ENCODE measurements at regions not wholly inside any gene's neighbourhood (a gene's known extent, or its start where the extent isn't known, plus 50 kb on each side); places are given as distances from the start of the nearest gene placed in this dataset.

- peaks cover 8 to 15% of the 10 kb centered on the region in 2 donors for H3K27me3 Mint-ChIP-seq (ENCODE audit: low read depth in 2 of 2)
Measured at GRCh38 chr1:31510853-31511789, 65.2 kb upstream of the TINAGL1 start.

GRCh38 chr1:31511848-31512615 lies 64.3 kb upstream of the TINAGL1 start:
- Histone ChIP-seq H3K9me3 (ENCODE audit: control insufficient read depth, insufficient read depth, low read length) (peaks cover 2% of the 10 kb centered on the region), H3K4me1 (ENCODE audit: control insufficient read depth, insufficient read depth, low read length) (no peaks in the 10 kb centered on the region), H3K27me3 (ENCODE audit: control insufficient read depth, insufficient read depth, low read length) (no peaks in the 10 kb centered on the region), H3K4me3 (ENCODE audit: low read length) (no peak overlapping the region), H3K36me3 (ENCODE audit: control insufficient read depth, insufficient read depth, low read length) (no peaks in the 10 kb centered on the region), H3K27ac (ENCODE audit: low read length) (no peak overlapping the region)
- DNase-seq: no peak
- no peak overlapping the region for H3K4me3 Mint-ChIP-seq
- H3K27ac Mint-ChIP-seq: no peak overlapping the region
- intact Hi-C loops (cut with micrococcal nuclease): no loop called here
- no peaks in the 10 kb centered on the region for H3K36me3 Mint-ChIP-seq
- ATAC-seq: no peak
- no peaks in the 10 kb centered on the region for H3K4me1 Mint-ChIP-seq
- H3K27me3 Mint-ChIP-seq (ENCODE audit: low read depth in 2 of 2): peaks cover 5 to 8% of the 10 kb centered on the region in 2 donors
- no peak for TF ChIP-seq CTCF (IDR thresholded peaks at IDR 0.05)
- 72% methylated on average over 7 of the region's 8 CpGs for WGBS (ENCODE audit: insufficient coverage)
- H3K9me3 Mint-ChIP-seq: no peaks in the 10 kb centered on the region

More at GRCh38 chr1:31510853-31511789, 65.2 kb upstream of the TINAGL1 start:
- intact Hi-C loops (cut with micrococcal nuclease): no loop called here
- peaks cover 6% of the 10 kb centered on the region in 2 donors for H3K4me1 Mint-ChIP-seq
- no peak overlapping the region for H3K4me3 ChIP-seq (ENCODE audit: low read length)
- no peak overlapping the region for H3K27ac Mint-ChIP-seq
- no peaks in the 10 kb centered on the region for H3K36me3 Mint-ChIP-seq
- no peaks in the 10 kb centered on the region for H3K4me1 ChIP-seq (ENCODE audit: control insufficient read depth, insufficient read depth, low read length)
- H3K4me3 Mint-ChIP-seq: no peak overlapping the region
- H3K9me3 ChIP-seq (ENCODE audit: control insufficient read depth, insufficient read depth, low read length): peaks cover 2% of the 10 kb centered on the region
- no peak for TF ChIP-seq CTCF (IDR thresholded peaks at IDR 0.05)
- DNase-seq (no peak), ATAC-seq (no peak)
- no peaks in the 10 kb centered on the region for H3K36me3 ChIP-seq (ENCODE audit: control insufficient read depth, insufficient read depth, low read length)
- no peaks in the 10 kb centered on the region for H3K27me3 ChIP-seq (ENCODE audit: control insufficient read depth, insufficient read depth, low read length)
- H3K27ac ChIP-seq (ENCODE audit: low read length): no peak overlapping the region
- 87% methylated on average over 8 of the region's 8 CpGs for WGBS (ENCODE audit: insufficient coverage)
- H3K9me3 Mint-ChIP-seq: no peaks in the 10 kb centered on the region

- Mint-ChIP-seq H3K27me3 (ENCODE audit: low read depth in 2 of 2) (peaks cover 0 to 3% of the 10 kb centered on the region in 2 donors), H3K9me3 (no peaks in the 10 kb centered on the region), H3K27ac (no peak overlapping the region), H3K4me1 (no peaks in the 10 kb centered on the region), H3K4me3 (no peak overlapping the region), H3K36me3 (no peaks in the 10 kb centered on the region)
- no peaks in the 10 kb centered on the region for H3K27me3 ChIP-seq (ENCODE audit: control insufficient read depth, insufficient read depth, low read length)
- intact Hi-C loops (cut with micrococcal nuclease): no loop called here
- H3K9me3 ChIP-seq (ENCODE audit: control insufficient read depth, insufficient read depth, low read length): peaks cover 2% of the 10 kb centered on the region
- ATAC-seq (no peak), DNase-seq (no peak)
- no peak overlapping the region for H3K27ac ChIP-seq (ENCODE audit: low read length)
- no peak for TF ChIP-seq CTCF (IDR thresholded peaks at IDR 0.05)
- H3K4me3 ChIP-seq (ENCODE audit: low read length): no peak overlapping the region
- no peaks in the 10 kb centered on the region for H3K36me3 ChIP-seq (ENCODE audit: control insufficient read depth, insufficient read depth, low read length)
- 94% methylated on average over 5 of the region's 5 CpGs for whole genome bisulfite sequencing (ENCODE audit: insufficient coverage)
- no peaks in the 10 kb centered on the region for H3K4me1 ChIP-seq (ENCODE audit: control insufficient read depth, insufficient read depth, low read length)
Measured at GRCh38 chr1:31514117-31514516, 62.2 kb upstream of the TINAGL1 start.

Measured in natural killer cell (primary cell).